K562 (cell line): ENCODE measurements at regions not wholly inside any gene's neighbourhood (a gene's known extent, or its start where the extent isn't known, plus 50 kb on each side); places are given as distances from the start of the nearest gene placed in this dataset.

Experiments
- TF ChIP-seq, protein P1 (sequence below): fragments of 250-450 bp; sonication (Bioruptor Pico); IDR thresholded peaks from 2 replicates; pipeline ENCODE4 v1.8.0; 2022; ENCODE audit warnings: inconsistent platforms, mild to moderate bottlenecking, moderate library complexity, borderline replicate concordance
- TF ChIP-seq, protein P2 (sequence below): fragments of 150-350 bp; conservative IDR thresholded peaks from 2 replicates; pipeline ENCODE4 v1.6.1; 2014; ENCODE audit warnings: low read length

DNA sequence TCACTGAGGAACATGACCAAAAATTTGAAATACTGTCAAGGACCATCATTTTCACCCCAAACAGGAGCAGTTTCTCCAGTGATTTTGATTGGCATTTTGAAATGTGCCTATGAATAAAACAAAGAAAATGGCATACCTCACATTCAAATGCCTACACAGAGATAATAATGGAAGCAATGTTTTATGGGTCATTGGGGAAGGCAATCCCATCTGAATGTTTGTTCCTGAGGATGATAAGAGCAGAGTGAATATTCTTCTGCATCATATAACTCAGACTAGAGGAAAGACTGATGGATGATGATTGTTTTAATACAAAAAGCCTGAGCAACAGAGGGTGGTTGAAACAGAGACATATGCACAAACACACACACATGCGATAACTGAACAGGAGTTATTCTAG lies 2749.9 kb downstream of the PCDH9 start:
- TF ChIP-seq, protein P1, sequence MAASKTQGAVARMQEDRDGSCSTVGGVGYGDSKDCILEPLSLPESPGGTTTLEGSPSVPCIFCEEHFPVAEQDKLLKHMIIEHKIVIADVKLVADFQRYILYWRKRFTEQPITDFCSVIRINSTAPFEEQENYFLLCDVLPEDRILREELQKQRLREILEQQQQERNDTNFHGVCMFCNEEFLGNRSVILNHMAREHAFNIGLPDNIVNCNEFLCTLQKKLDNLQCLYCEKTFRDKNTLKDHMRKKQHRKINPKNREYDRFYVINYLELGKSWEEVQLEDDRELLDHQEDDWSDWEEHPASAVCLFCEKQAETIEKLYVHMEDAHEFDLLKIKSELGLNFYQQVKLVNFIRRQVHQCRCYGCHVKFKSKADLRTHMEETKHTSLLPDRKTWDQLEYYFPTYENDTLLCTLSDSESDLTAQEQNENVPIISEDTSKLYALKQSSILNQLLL (CRISPR knock-in tag) = no peak
- TF ChIP-seq, protein P2, sequence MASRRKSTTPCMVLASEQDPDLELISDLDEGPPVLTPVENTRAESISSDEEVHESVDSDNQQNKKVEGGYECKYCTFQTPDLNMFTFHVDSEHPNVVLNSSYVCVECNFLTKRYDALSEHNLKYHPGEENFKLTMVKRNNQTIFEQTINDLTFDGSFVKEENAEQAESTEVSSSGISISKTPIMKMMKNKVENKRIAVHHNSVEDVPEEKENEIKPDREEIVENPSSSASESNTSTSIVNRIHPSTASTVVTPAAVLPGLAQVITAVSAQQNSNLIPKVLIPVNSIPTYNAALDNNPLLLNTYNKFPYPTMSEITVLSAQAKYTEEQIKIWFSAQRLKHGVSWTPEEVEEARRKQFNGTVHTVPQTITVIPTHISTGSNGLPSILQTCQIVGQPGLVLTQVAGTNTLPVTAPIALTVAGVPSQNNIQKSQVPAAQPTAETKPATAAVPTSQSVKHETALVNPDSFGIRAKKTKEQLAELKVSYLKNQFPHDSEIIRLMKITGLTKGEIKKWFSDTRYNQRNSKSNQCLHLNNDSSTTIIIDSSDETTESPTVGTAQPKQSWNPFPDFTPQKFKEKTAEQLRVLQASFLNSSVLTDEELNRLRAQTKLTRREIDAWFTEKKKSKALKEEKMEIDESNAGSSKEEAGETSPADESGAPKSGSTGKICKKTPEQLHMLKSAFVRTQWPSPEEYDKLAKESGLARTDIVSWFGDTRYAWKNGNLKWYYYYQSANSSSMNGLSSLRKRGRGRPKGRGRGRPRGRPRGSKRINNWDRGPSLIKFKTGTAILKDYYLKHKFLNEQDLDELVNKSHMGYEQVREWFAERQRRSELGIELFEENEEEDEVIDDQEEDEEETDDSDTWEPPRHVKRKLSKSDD = no peak
